Parathyroid adenoma (tissue), 2 donors: ENCODE measurements at regions not wholly inside any gene's neighbourhood (a gene's known extent, or its start where the extent isn't known, plus 50 kb on each side); places are given as distances from the start of the nearest gene placed in this dataset.
"Not testable (repeated sequence)": the region's sequence is repeated elsewhere in the genome, so short reads cannot be mapped to it uniquely, and the experiment has no call there.

Experiments used
- H2AFZ ChIP-seq: fragments of 300-600 bp; sonication (generic); one replicate; pipeline ENCODE4 v1.7.0; 2017; ENCODE audit warnings: antibody characterized with exemption, mild to moderate bottlenecking
- H3K27ac ChIP-seq: fragments of 300-600 bp; sonication (generic); one replicate; pipeline ENCODE4 v1.7.0; 2017
- H3K27me3 ChIP-seq: fragments of 300-600 bp; sonication (generic); one replicate; pipeline ENCODE4 v1.7.0; 2017; ENCODE audit warnings: low read length; ENCODE audit not compliant: control insufficient read depth, insufficient read depth
- H3K36me3 ChIP-seq: fragments of 300-600 bp; sonication (generic); one replicate; pipeline ENCODE4 v1.7.0; 2017; ENCODE audit warnings: low read length; ENCODE audit not compliant: control insufficient read depth, insufficient read depth
- H3K4me1 ChIP-seq: fragments of 300-600 bp; sonication (generic); one replicate; pipeline ENCODE4 v1.7.0; 2017; ENCODE audit warnings: control low read depth
- H3K4me2 ChIP-seq: fragments of 300-600 bp; sonication (generic); one replicate; pipeline ENCODE4 v1.7.0; 2017; ENCODE audit warnings: low read length
- H3K4me3 ChIP-seq: fragments of 300-600 bp; sonication (generic); one replicate; pipeline ENCODE4 v1.7.0; 2017; ENCODE audit warnings: low read depth, low read length
- H3K79me2 ChIP-seq: fragments of 300-600 bp; sonication (generic); one replicate; pipeline ENCODE4 v1.7.0; 2017; ENCODE audit warnings: control low read depth
- H3K9ac ChIP-seq: fragments of 300-600 bp; sonication (generic); one replicate; pipeline ENCODE4 v1.7.0; 2017; ENCODE audit warnings: mild to moderate bottlenecking
- H3K9me3 ChIP-seq: fragments of 300-600 bp; sonication (generic); one replicate; pipeline ENCODE4 v1.7.0; 2017; ENCODE audit warnings: low read length; ENCODE audit not compliant: control insufficient read depth
- CTCF ChIP-seq: fragments of 300-600 bp; sonication (generic); IDR thresholded peaks from one replicate; pipeline ENCODE4 v1.7.0; 2017; ENCODE audit warnings: antibody characterized with exemption, mild to moderate bottlenecking
- donor health status: primary hyperparathyroidism.

- H3K4me1 ChIP-seq, result no peaks in the 10 kb centered on the region
- H3K9ac ChIP-seq, result no peak overlapping the region
- H3K36me3 ChIP-seq, result no peaks in the 10 kb centered on the region
- no peak overlapping the region for H3K27ac ChIP-seq
- H3K9me3 ChIP-seq, result no peaks in the 10 kb centered on the region
- H3K4me3 ChIP-seq, result no peak overlapping the region
- no peaks in the 10 kb centered on the region for H3K79me2 ChIP-seq
- H3K4me2 ChIP-seq, result no peak overlapping the region
- no peak for TF ChIP-seq CTCF
- H3K27me3 ChIP-seq, result no peaks in the 10 kb centered on the region
- H2AFZ ChIP-seq, result no peak overlapping the region
Observed at GRCh38 chr4:27429364-27429871, 568.8 kb downstream of the STIM2 start.

DNA sequence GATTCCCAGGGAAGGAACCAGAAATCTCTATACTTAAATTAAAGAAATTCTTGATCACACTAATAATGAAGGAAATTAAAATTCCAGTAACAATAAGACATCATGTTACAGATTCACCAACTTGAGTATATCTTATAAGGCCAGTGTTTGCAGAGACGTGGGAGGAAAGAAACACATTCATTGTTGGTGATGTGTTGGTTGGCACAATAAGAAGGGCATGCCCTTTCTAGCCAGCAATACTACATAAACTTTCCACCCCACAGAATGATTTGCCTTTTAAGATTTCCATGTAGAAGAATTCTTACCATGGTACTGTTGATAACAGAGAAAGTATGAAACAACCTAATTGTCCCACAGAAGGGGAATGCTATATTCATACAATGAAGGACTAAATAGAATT lies 581.5 kb downstream of the STIM2 start:
- no peak overlapping the region for H3K9ac ChIP-seq
- H3K4me2 ChIP-seq, result no peak overlapping the region
- H2AFZ ChIP-seq, result no peak overlapping the region
- H3K27me3 ChIP-seq, result no peaks in the 10 kb centered on the region
- no peak for TF ChIP-seq CTCF
- no peaks in the 10 kb centered on the region for H3K79me2 ChIP-seq
- no peaks in the 10 kb centered on the region for H3K4me1 ChIP-seq
- no peak overlapping the region for H3K4me3 ChIP-seq
- H3K9me3 ChIP-seq, result no peaks in the 10 kb centered on the region
- H3K36me3 ChIP-seq, result no peaks in the 10 kb centered on the region
- no peak overlapping the region for H3K27ac ChIP-seq

DNA sequence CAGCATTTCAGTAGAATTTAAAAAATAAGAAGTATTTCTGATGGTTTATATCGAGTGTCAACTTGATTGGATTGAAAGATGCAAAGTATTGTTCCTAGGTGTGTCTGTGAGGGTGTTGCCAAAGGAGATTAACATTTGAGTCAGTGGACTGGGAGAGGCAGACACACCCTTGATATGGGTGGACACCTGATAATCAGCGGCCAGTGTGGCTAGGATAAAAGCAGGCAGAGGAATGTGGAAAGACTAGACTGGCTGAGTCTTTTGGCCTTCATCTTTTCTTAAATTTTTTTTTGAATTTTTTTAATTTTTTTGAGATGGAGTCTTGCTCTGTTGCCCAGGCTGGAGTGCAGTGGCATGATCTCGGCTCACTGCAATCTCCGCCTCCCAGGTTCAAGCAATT lies 582.0 kb downstream of the STIM2 start:
- not testable (repeated sequence) for H3K4me2 ChIP-seq, H3K9me3 ChIP-seq, H2AFZ ChIP-seq, H3K27me3 ChIP-seq, H3K27ac ChIP-seq, H3K4me1 ChIP-seq, H3K9ac ChIP-seq, H3K79me2 ChIP-seq, H3K4me3 ChIP-seq, H3K36me3 ChIP-seq

GRCh38 chr4:27463816-27464215 lies 603.2 kb downstream of the STIM2 start:
- Histone ChIP-seq H3K4me2 (no peak overlapping the region), H3K4me1 (no peaks in the 10 kb centered on the region), H3K27ac (no peak overlapping the region), H3K79me2 (no peaks in the 10 kb centered on the region), H3K9me3 (no peaks in the 10 kb centered on the region), H2AFZ (no peak overlapping the region), H3K36me3 (no peaks in the 10 kb centered on the region), H3K9ac (no peak overlapping the region), H3K27me3 (no peaks in the 10 kb centered on the region), H3K4me3 (no peak overlapping the region)
- TF ChIP-seq CTCF, result no peak

DNA sequence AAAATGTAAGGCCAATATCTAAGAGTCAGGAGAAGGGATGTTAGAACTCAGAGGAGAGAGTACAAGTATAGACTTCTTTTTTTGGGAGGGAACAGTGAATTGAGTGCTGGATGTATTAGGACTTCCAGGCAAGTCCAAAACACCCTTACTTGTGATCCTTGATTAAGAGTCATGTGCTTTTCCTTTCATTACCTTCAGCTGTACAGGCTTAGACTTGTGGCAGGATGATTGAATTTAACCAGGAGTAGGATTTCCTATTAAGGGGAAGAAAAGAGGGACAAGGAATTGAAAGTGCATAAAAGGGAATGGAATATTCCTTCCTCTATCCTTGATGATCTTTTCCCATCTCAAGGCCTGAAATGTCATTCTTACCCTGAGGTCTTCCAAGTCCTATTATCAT lies 606.7 kb downstream of the STIM2 start:
- Histone ChIP-seq H3K4me2 (no peak overlapping the region), H3K27ac (no peak overlapping the region), H2AFZ (no peak overlapping the region), H3K9me3 (no peaks in the 10 kb centered on the region), H3K9ac (no peak overlapping the region), H3K4me1 (no peaks in the 10 kb centered on the region), H3K79me2 (no peaks in the 10 kb centered on the region), H3K27me3 (no peaks in the 10 kb centered on the region), H3K36me3 (no peaks in the 10 kb centered on the region), H3K4me3 (no peak overlapping the region)
- TF ChIP-seq CTCF, result no peak
